ENCODE measurements at regions not wholly inside any gene's neighbourhood (a gene's known extent, or its start where the extent isn't known, plus 50 kb on each side); places are given as distances from the start of the nearest gene placed in this dataset.

GRCh38 chr5:176733406-176734262 lies 76.7 kb upstream of the UNC5A start:
- no peak for DNase-seq (ENCODE audit: low read depth)
- TF ChIP-seq, protein P1, sequence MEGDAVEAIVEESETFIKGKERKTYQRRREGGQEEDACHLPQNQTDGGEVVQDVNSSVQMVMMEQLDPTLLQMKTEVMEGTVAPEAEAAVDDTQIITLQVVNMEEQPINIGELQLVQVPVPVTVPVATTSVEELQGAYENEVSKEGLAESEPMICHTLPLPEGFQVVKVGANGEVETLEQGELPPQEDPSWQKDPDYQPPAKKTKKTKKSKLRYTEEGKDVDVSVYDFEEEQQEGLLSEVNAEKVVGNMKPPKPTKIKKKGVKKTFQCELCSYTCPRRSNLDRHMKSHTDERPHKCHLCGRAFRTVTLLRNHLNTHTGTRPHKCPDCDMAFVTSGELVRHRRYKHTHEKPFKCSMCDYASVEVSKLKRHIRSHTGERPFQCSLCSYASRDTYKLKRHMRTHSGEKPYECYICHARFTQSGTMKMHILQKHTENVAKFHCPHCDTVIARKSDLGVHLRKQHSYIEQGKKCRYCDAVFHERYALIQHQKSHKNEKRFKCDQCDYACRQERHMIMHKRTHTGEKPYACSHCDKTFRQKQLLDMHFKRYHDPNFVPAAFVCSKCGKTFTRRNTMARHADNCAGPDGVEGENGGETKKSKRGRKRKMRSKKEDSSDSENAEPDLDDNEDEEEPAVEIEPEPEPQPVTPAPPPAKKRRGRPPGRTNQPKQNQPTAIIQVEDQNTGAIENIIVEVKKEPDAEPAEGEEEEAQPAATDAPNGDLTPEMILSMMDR (IDR thresholded peaks at IDR 0.05; ENCODE audit: low read depth, low read length, missing control alignments) = no peak
- H3K4me3 ChIP-seq (ENCODE audit: low read depth, low read length) = no peak overlapping the region

GRCh38 chr5:176734756-176735342 lies 75.5 kb upstream of the UNC5A start:
- no peak overlapping the region for H3K4me3 ChIP-seq (ENCODE audit: low read depth, low read length)
- TF ChIP-seq, protein P1 (IDR thresholded peaks at IDR 0.05; ENCODE audit: low read depth, low read length, missing control alignments) = no peak
- DNase-seq (ENCODE audit: low read depth) = no peak

DNA sequence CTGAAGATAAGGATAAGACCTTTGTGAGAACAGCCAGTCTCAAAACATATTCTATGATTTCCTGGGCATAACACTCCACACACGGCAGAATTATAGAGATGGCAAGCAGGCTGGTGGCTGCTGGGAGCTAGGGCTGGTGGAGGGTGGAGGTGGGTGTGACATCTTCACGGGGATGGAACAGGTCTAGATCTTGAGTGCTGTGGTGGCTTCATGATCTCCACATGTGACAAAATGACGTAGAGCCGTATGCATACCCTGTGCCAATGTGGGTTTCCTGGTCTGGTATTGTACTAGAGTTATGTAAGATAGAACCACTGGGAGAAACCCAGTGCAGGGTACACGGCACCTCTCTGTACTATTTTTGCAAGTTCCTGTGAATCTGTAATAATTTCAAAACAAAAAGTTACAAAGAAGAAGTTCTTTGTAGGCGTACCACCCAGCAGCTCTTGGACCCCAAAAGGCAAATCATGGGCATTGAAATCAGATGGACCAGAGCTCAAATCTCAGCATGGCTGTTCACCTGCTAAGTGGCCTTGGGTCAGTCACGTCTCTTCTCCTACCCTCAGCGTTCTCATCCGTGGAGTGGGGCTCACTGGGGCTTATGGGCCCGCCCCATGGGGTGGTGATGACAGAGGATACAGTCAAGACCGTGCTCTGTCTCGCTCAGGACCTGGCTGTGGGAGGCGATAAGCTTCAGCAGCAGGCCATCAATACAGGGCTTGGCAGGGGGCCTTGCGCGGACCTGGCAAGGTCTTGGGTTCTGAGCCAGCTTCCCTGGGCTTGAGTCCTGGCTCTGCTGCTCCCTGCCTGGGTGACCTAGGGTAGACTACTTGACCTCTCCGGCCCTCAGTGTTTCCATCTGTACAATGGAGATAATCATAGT lies 74.7 kb upstream of the UNC5A start:
- no peak for DNase-seq (ENCODE audit: low read depth)
- no peak overlapping the region for H3K4me3 ChIP-seq (ENCODE audit: low read depth, low read length)
- TF ChIP-seq, protein P1 (IDR thresholded peaks at IDR 0.05; ENCODE audit: low read depth, low read length, missing control alignments) = no peak

DNA sequence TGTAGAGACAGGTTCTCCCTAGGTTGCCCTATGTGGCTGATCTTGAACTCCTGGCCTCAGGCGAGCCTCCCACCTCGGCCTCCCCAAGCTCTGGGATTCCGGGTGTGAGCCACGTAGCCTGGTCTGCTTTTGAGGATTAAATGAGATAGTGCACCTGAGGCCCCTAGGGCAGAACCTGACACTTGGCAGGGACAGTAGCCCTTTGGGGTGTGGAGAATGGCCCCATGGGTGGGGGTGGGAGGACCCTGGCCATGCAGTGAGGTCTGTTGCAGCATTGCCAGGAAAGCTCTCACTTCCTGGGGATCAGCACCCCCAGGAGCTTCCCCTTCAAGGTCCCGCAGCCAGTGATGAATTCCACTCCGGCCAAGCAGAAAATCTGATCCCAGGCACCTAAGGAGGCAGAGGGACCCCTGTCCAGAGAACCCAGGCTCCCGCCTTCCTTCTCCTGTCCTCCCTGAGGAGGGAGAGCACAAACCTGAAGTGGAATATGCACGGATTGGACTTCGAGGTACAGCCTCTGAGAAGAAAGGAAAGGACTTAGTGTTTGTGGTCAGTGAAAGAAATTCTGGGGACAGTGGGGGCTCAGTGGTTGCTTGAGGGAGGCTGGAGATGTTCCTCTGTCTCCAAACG lies 73.9 kb upstream of the UNC5A start:
- DNase-seq (ENCODE audit: low read depth) = no peak
- no peak overlapping the region for H3K4me3 ChIP-seq (ENCODE audit: low read depth, low read length)
- TF ChIP-seq, protein P1 (IDR thresholded peaks at IDR 0.05; ENCODE audit: low read depth, low read length, missing control alignments) = no peak

- TF ChIP-seq, protein P1 (IDR thresholded peaks at IDR 0.05; ENCODE audit: low read depth, low read length, missing control alignments) = no peak
- DNase-seq (ENCODE audit: low read depth) = no peak
- no peak overlapping the region for H3K4me3 ChIP-seq (ENCODE audit: low read depth, low read length)
Measured at GRCh38 chr5:176736931-176737745, 73.2 kb upstream of the UNC5A start.

All from GM12864 (cell line).